ENCODE measurements at regions not wholly inside any gene's neighbourhood (a gene's known extent, or its start where the extent isn't known, plus 50 kb on each side); places are given as distances from the start of the nearest gene placed in this dataset.

DNA sequence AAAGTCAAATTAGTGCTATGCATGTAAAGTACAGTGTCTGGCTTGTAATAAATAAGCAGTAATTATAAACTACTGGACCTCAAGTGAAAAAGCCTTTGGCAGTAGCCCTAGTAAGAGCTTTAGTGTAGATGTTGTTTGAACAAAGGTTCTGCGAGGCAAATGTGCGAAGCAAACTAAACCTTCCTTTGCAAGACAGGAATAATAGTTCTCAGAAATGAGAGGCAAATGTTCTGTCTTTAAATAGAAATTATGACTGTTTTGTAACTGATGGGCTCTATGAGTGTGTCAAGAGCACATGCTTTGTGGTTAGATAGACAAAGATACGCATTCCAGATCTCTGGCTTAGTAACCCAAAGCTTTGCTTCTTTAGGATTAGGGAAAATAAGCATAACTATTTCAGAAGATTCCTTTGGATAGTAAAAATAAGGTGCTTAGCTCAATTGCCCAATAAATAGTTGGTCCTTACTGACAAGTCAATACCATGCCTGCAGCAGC, 169.2 kb upstream of the CDC14C start:
- no peak overlapping the region for H3K4me2 ChIP-seq (ENCODE audit: control insufficient read depth, insufficient read depth)
- H3K4me3 ChIP-seq: no peak overlapping the region
- ChIA-PET RAD21 (ENCODE audit: unreplicated experiment) (no interaction called here), CTCF (no interaction called here), SMC1A (ENCODE audit: uncharacterized antibody, unreplicated experiment) (no interaction called here), POLR2A (no interaction called here)
- ATAC-seq (no peak), FAIRE-seq (no peak), DNase-seq (ENCODE audit: low read depth, low spot score) (no peak)
- in situ Hi-C loops (cut with MboI): no loop called here
- H3K36me3 ChIP-seq (ENCODE audit: control insufficient read depth in 2 of 2, insufficient read depth in 2 of 2, low read length in 1 of 2): no peaks in the 10 kb centered on the region
- intact Hi-C loops (cut with micrococcal nuclease; ENCODE audit: unreplicated experiment): no loop called here
- no peaks in the 10 kb centered on the region for H3K9me3 ChIP-seq (replicated peaks; ENCODE audit: control insufficient read depth, insufficient read depth, low read length)
- H3K79me2 ChIP-seq (ENCODE audit: control insufficient read depth, insufficient read depth, low read length): no peaks in the 10 kb centered on the region
- H3K27me3 ChIP-seq (replicated peaks in 1 of 2; ENCODE audit: control insufficient read depth in 2 of 2, insufficient read depth in 2 of 2, low read length in 1 of 2): no peaks in the 10 kb centered on the region
- no peaks in the 10 kb centered on the region for H4K20me1 ChIP-seq (ENCODE audit: control insufficient read depth, insufficient read depth)
- H3K9ac ChIP-seq (ENCODE audit: control insufficient read depth, insufficient read depth, low read length): no peak overlapping the region
- H2AFZ ChIP-seq (ENCODE audit: control insufficient read depth, low read depth, low read length): no peak overlapping the region
- TF ChIP-seq MTA2 (IDR thresholded peaks at IDR 0.05; ENCODE audit: low read depth) (no peak), ESRRA (IDR thresholded peaks at IDR 0.05; ENCODE audit: low read length) (no peak), BCLAF1 (IDR thresholded peaks at IDR 0.05) (no peak), ETV6 (conservative IDR thresholded peaks at IDR 0.05 in 1 of 2, IDR thresholded peaks at IDR 0.05 in 1 of 2; ENCODE audit: borderline replicate concordance in 1 of 2, low read depth in 1 of 2) (no peak), CBX5 (IDR thresholded peaks at IDR 0.05; ENCODE audit: low read depth) (no peak), RAD21 (IDR thresholded peaks at IDR 0.05; ENCODE audit: insufficient read depth, low read depth, low read length) (no peak), BCL11A (IDR thresholded peaks at IDR 0.05; ENCODE audit: low read depth, low read length) (no peak), HDAC6 (IDR thresholded peaks at IDR 0.05; ENCODE audit: unreplicated experiment) (no peak), NBN (IDR thresholded peaks at IDR 0.05) (no peak), JUND (IDR thresholded peaks at IDR 0.05; ENCODE audit: low read depth, low read length) (no peak), PAX5 (IDR thresholded peaks at IDR 0.05; ENCODE audit: borderline replicate concordance, low read depth, low read length) (no peak), BRCA1 (IDR thresholded peaks at IDR 0.05; ENCODE audit: low read depth, low read length) (no peak), RFX5 (IDR thresholded peaks at IDR 0.05; ENCODE audit: low read depth, low read length) (no peak), MEF2B (IDR thresholded peaks at IDR 0.05; ENCODE audit: partially characterized antibody, poor library complexity, severe bottlenecking) (no peak), KAT2A (conservative IDR thresholded peaks at IDR 0.05; ENCODE audit: control insufficient read depth, low read depth, low read length) (no peak), RBBP5 (conservative IDR thresholded peaks at IDR 0.05) (no peak), RELA (IDR thresholded peaks at IDR 0.05; ENCODE audit: borderline replicate concordance, partially characterized antibody) (no peak), SREBF2 (IDR thresholded peaks at IDR 0.05; ENCODE audit: low read length) (no peak)
- TF ChIP-seq, protein P1, sequence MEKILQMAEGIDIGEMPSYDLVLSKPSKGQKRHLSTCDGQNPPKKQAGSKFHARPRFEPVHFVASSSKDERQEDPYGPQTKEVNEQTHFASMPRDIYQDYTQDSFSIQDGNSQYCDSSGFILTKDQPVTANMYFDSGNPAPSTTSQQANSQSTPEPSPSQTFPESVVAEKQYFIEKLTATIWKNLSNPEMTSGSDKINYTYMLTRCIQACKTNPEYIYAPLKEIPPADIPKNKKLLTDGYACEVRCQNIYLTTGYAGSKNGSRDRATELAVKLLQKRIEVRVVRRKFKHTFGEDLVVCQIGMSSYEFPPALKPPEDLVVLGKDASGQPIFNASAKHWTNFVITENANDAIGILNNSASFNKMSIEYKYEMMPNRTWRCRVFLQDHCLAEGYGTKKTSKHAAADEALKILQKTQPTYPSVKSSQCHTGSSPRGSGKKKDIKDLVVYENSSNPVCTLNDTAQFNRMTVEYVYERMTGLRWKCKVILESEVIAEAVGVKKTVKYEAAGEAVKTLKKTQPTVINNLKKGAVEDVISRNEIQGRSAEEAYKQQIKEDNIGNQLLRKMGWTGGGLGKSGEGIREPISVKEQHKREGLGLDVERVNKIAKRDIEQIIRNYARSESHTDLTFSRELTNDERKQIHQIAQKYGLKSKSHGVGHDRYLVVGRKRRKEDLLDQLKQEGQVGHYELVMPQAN (conservative IDR thresholded peaks at IDR 0.05): no peak
- BruUV-seq (replicated peaks): no TSS peak
- 38% methylated on average over 3 of the region's 3 CpGs for WGBS (ENCODE audit: insufficient coverage, insufficient replicate concordance, low lambda C conversion rate, missing lambda C conversion rate)
- H3K4me1 ChIP-seq (ENCODE audit: control insufficient read depth, insufficient read depth, low read length): no peaks in the 10 kb centered on the region
- H3K27ac ChIP-seq (ENCODE audit: control insufficient read depth, insufficient read depth): no peak overlapping the region
